Astrocyte (in vitro differentiated cells and primary cell): ENCODE measurements at regions not wholly inside any gene's neighbourhood (a gene's known extent, or its start where the extent isn't known, plus 50 kb on each side); places are given as distances from the start of the nearest gene placed in this dataset.

Source experiments
- DNase-seq: peaks from one replicate; pipeline ENCODE4 v3.0.0-alpha.2; 2010; ENCODE audit warnings: low read depth
- FAIRE-seq: peaks from 2 replicates; lab custom pipeline; 2011; peaks lifted over from hg19 to GRCh38; lab: Jason Lieb, UNC
- H2AFZ ChIP-seq: 2 replicates; pipeline ENCODE4 v1.6.0; 2012; ENCODE audit warnings: low read depth, low read length, inconsistent platforms
- H3K27ac ChIP-seq: 2 replicates; pipeline ENCODE4 v1.5.1; 2011; ENCODE audit warnings: low read depth, low read length, inconsistent platforms
- H3K27me3 ChIP-seq: 2 replicates; pipeline ENCODE4 v1.6.0; 2011; ENCODE audit warnings: low read length, inconsistent platforms; ENCODE audit not compliant: insufficient read depth
- H3K36me3 ChIP-seq: 2 replicates; pipeline ENCODE4 v1.5.1; 2011; ENCODE audit warnings: low read length, inconsistent platforms; ENCODE audit not compliant: insufficient read depth
- H3K4me1 ChIP-seq: 2 replicates; pipeline ENCODE4 v1.5.1; 2011; ENCODE audit warnings: low read length, inconsistent platforms; ENCODE audit not compliant: insufficient read depth
- H3K4me2 ChIP-seq: 2 replicates; pipeline ENCODE4 v1.6.0; 2012; ENCODE audit warnings: low read length, inconsistent platforms
- H3K4me3 ChIP-seq: 2 replicates; pipeline ENCODE4 v1.5.1; 2011; ENCODE audit warnings: low read depth, mild to moderate bottlenecking, low read length, inconsistent platforms; ENCODE audit not compliant: insufficient read depth
- H3K79me2 ChIP-seq: 2 replicates; pipeline ENCODE4 v1.6.0; 2012; ENCODE audit warnings: mild to moderate bottlenecking, low read length, inconsistent platforms; ENCODE audit not compliant: insufficient read depth
- H3K9ac ChIP-seq: 2 replicates; pipeline ENCODE4 v1.6.0; 2012; ENCODE audit warnings: mild to moderate bottlenecking, low read length, inconsistent platforms
- H3K9me3 ChIP-seq: 2 replicates; pipeline ENCODE4 v1.5.1; 2012; ENCODE audit warnings: low read depth, mild to moderate bottlenecking, low read length, inconsistent platforms; ENCODE audit not compliant: insufficient read depth
- H4K20me1 ChIP-seq: 2 replicates; pipeline ENCODE4 v1.6.0; 2012; ENCODE audit warnings: low read length, inconsistent platforms; ENCODE audit not compliant: insufficient read depth
- H3K27ac Mint-ChIP-seq: one replicate; pipeline ENCODE4 v1.8.0; 2021; ENCODE audit warnings: mild to moderate bottlenecking, mixed read lengths; ENCODE audit not compliant: unreplicated experiment
- H3K27me3 Mint-ChIP-seq: one replicate; pipeline ENCODE4 v1.8.0; 2021; ENCODE audit warnings: low read depth, mixed read lengths; ENCODE audit not compliant: unreplicated experiment
- H3K36me3 Mint-ChIP-seq: one replicate; pipeline ENCODE4 v1.8.0; 2021; ENCODE audit warnings: low read depth, mixed read lengths; ENCODE audit not compliant: unreplicated experiment
- H3K4me1 Mint-ChIP-seq: one replicate; pipeline ENCODE4 v1.8.0; 2021; ENCODE audit warnings: low read depth, mixed read lengths; ENCODE audit not compliant: unreplicated experiment
- H3K4me3 Mint-ChIP-seq: one replicate; pipeline ENCODE4 v1.8.0; 2021; ENCODE audit warnings: mild to moderate bottlenecking, moderate library complexity, mixed read lengths; ENCODE audit not compliant: unreplicated experiment
- H3K9me3 Mint-ChIP-seq: one replicate; pipeline ENCODE4 v1.8.0; 2021; ENCODE audit warnings: mild to moderate bottlenecking, mixed read lengths; ENCODE audit not compliant: unreplicated experiment
- EZH2 ChIP-seq: IDR thresholded peaks from 2 replicates; pipeline ENCODE4 v1.6.1; 2012; ENCODE audit warnings: mild to moderate bottlenecking, low read length, inconsistent platforms; ENCODE audit not compliant: insufficient read depth
- TF ChIP-seq, protein P1 (sequence below): IDR thresholded peaks from 2 replicates; pipeline ENCODE4 v1.5.1; 2011; ENCODE audit warnings: low read depth, mild to moderate bottlenecking, inconsistent platforms, low read length, moderate library complexity; ENCODE audit not compliant: insufficient read depth

DNA sequence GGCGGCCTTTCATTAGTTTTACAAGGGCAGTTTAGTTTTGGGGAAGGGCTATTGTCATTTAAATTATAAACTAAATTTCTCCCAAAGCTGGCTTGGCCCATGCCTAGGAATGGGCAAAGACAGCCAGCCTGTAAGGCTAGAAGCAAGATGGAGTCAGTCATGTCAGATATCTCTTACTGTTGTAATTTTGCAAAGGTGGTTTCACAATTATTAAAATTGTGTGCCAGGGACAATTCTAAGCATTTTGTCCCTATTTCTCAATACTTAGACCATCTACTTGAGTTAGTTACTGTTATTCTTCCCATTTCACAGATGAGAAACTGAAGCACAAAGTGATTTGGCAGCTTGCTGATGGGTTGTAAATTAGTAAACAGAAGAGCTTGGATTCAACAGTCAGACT, 467.7 kb upstream of the GOT2 start:
- H2AFZ ChIP-seq = no peak overlapping the region
- H3K27ac ChIP-seq = no peak overlapping the region
- FAIRE-seq = no peak
- DNase-seq = no peak
- H3K4me3 ChIP-seq = no peak overlapping the region
- Mint-ChIP-seq H3K36me3 (no peaks in the 10 kb centered on the region), H3K27ac (no peak overlapping the region), H3K4me3 (no peak overlapping the region), H3K27me3 (peaks cover 3% of the 10 kb centered on the region), H3K4me1 (no peaks in the 10 kb centered on the region), H3K9me3 (no peaks in the 10 kb centered on the region)
- no peaks in the 10 kb centered on the region for H4K20me1 ChIP-seq
- no peaks in the 10 kb centered on the region for H3K27me3 ChIP-seq
- H3K79me2 ChIP-seq = no peaks in the 10 kb centered on the region
- H3K4me2 ChIP-seq = no peak overlapping the region
- H3K9ac ChIP-seq = no peak overlapping the region
- H3K36me3 ChIP-seq = no peaks in the 10 kb centered on the region
- no peak for TF ChIP-seq EZH2
- H3K4me1 ChIP-seq = no peaks in the 10 kb centered on the region
- H3K9me3 ChIP-seq = no peaks in the 10 kb centered on the region

DNA sequence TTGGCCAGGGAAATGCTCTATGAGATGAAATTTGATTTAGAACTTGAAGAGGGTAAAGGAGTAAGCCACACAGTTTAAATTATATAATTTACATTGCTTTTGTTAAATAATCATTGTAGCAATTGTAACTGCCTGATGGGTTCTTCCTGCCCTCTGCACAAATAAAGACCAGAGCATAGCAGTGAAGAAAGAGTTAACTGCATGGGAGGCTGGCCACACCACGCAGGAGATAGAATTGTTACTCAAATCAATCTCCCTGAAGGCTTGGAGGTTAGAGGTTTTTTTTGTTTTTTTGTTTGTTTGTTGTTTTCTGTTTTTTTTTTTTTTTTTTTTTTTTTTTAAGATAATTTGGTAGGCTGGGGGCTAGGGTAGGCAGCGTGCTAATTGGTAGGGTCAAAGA, 467.0 kb upstream of the GOT2 start:
- H3K79me2 ChIP-seq = no peaks in the 10 kb centered on the region
- H3K36me3 Mint-ChIP-seq = no peaks in the 10 kb centered on the region
- H3K27me3 Mint-ChIP-seq = peaks cover 3% of the 10 kb centered on the region
- H4K20me1 ChIP-seq = no peaks in the 10 kb centered on the region
- no peaks in the 10 kb centered on the region for H3K9me3 Mint-ChIP-seq
- H3K4me3 ChIP-seq = no peak overlapping the region
- FAIRE-seq (no peak), DNase-seq (no peak)
- H3K27ac ChIP-seq = no peak overlapping the region
- no peaks in the 10 kb centered on the region for H3K27me3 ChIP-seq
- no peak overlapping the region for H3K4me2 ChIP-seq
- no peak overlapping the region for H3K9ac ChIP-seq
- no peaks in the 10 kb centered on the region for H3K36me3 ChIP-seq
- H3K9me3 ChIP-seq = no peaks in the 10 kb centered on the region
- TF ChIP-seq EZH2 = no peak
- TF ChIP-seq, protein P1, sequence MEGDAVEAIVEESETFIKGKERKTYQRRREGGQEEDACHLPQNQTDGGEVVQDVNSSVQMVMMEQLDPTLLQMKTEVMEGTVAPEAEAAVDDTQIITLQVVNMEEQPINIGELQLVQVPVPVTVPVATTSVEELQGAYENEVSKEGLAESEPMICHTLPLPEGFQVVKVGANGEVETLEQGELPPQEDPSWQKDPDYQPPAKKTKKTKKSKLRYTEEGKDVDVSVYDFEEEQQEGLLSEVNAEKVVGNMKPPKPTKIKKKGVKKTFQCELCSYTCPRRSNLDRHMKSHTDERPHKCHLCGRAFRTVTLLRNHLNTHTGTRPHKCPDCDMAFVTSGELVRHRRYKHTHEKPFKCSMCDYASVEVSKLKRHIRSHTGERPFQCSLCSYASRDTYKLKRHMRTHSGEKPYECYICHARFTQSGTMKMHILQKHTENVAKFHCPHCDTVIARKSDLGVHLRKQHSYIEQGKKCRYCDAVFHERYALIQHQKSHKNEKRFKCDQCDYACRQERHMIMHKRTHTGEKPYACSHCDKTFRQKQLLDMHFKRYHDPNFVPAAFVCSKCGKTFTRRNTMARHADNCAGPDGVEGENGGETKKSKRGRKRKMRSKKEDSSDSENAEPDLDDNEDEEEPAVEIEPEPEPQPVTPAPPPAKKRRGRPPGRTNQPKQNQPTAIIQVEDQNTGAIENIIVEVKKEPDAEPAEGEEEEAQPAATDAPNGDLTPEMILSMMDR = no peak
- no peak overlapping the region for H3K27ac Mint-ChIP-seq
- no peaks in the 10 kb centered on the region for H3K4me1 ChIP-seq
- H3K4me3 Mint-ChIP-seq = no peak overlapping the region
- H2AFZ ChIP-seq = no peak overlapping the region
- H3K4me1 Mint-ChIP-seq = no peaks in the 10 kb centered on the region

DNA sequence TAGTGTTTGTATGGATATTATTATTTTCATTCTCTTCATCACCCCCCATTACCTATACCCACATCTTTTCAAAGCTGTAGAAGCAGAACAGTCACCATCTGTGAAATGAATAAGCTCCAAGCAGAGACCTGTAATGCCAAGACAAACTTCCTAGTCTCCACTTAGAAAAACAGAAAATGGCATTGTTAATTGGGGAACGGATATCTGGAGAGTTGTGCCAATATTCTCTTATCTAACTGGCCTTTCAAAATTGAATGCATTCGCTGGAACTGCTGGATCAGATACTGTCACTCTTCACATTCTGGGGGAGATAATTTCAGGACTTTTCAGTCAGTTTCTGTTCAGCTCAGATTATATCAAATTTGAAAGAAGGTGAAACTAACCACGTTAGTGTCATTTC, 464.4 kb upstream of the GOT2 start:
- H3K36me3 Mint-ChIP-seq = no peaks in the 10 kb centered on the region
- no peak overlapping the region for H3K4me2 ChIP-seq
- no peak overlapping the region for H3K4me3 Mint-ChIP-seq
- H3K4me1 Mint-ChIP-seq = no peaks in the 10 kb centered on the region
- H3K36me3 ChIP-seq = no peaks in the 10 kb centered on the region
- no peak for TF ChIP-seq EZH2
- TF ChIP-seq, protein P1 = no peak
- no peaks in the 10 kb centered on the region for H3K4me1 ChIP-seq
- no peak overlapping the region for H3K9ac ChIP-seq
- no peak for FAIRE-seq
- no peak for DNase-seq
- H3K27ac ChIP-seq = no peak overlapping the region
- H3K27ac Mint-ChIP-seq = no peak overlapping the region
- H4K20me1 ChIP-seq = no peaks in the 10 kb centered on the region
- peaks cover 3% of the 10 kb centered on the region for H3K27me3 Mint-ChIP-seq
- H3K79me2 ChIP-seq = no peaks in the 10 kb centered on the region
- no peaks in the 10 kb centered on the region for H3K27me3 ChIP-seq
- H3K9me3 Mint-ChIP-seq = no peaks in the 10 kb centered on the region
- H3K4me3 ChIP-seq = no peak overlapping the region
- H3K9me3 ChIP-seq = no peaks in the 10 kb centered on the region
- no peak overlapping the region for H2AFZ ChIP-seq
